ENCODE measurements at regions not wholly inside any gene's neighbourhood (a gene's known extent, or its start where the extent isn't known, plus 50 kb on each side); places are given as distances from the start of the nearest gene placed in this dataset.

DNA sequence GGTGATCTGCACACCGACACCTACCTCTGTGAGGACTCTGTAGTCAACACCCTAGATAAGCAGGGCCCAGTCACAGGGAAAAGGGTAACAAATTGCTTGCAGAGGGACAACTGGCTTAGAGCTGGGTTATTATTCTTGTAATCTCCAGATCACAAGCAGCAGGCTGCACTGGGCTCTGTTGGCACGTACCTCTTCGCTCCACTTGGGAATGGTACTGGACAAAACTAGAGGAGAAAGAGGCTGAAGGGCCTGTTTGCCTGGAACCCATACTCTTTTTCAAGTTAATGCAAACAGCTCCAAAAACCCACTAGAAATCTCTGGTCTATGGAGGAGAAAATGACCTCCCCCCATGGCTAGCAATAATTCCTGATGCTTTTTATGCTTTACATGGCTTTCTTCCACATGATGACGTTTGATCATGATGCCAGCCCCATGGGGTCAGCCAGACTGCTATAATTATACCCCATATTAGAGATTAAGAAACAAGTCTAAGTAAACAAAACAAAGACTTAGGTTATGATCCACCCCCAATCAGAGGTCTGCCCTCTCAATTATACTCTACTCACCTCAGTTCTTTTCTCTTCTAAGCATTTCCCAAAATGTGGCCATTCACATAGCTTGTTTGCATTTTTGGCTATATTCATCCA lies 190.0 kb downstream of the UNC5CL start:
- Histone ChIP-seq H3K27me3 (ENCODE audit: control insufficient read depth in 3 of 3, insufficient read depth in 3 of 3, low read length in 2 of 3) (no peaks in the 10 kb centered on the region), H3K27ac (ENCODE audit: low read depth in 1 of 2, low read length in 1 of 2) (no peak overlapping the region), H3K4me3 (no peak overlapping the region), H3K36me3 (ENCODE audit: control insufficient read depth in 4 of 4, insufficient read depth in 4 of 4, low read length in 4 of 4) (no peaks in the 10 kb centered on the region), H3K4me1 (ENCODE audit: control insufficient read depth in 5 of 5, insufficient read depth in 5 of 5, low read length in 5 of 5) (peaks cover 0 to 20% (median 3%) of the 10 kb centered on the region in 5 donors), H3K9ac (ENCODE audit: insufficient read depth in 1 of 2, low read length in 2 of 2) (no peak overlapping the region), H3K9me3 (ENCODE audit: control insufficient read depth in 4 of 4, insufficient read depth in 3 of 4, low read length in 3 of 4) (no peaks in the 10 kb centered on the region)
- DNase-seq (peak; percentile 66 to 86 (median 77)), ATAC-seq (ENCODE audit: insufficient read depth, low FRiP score) (no peak)
- TF ChIP-seq, protein P1, sequence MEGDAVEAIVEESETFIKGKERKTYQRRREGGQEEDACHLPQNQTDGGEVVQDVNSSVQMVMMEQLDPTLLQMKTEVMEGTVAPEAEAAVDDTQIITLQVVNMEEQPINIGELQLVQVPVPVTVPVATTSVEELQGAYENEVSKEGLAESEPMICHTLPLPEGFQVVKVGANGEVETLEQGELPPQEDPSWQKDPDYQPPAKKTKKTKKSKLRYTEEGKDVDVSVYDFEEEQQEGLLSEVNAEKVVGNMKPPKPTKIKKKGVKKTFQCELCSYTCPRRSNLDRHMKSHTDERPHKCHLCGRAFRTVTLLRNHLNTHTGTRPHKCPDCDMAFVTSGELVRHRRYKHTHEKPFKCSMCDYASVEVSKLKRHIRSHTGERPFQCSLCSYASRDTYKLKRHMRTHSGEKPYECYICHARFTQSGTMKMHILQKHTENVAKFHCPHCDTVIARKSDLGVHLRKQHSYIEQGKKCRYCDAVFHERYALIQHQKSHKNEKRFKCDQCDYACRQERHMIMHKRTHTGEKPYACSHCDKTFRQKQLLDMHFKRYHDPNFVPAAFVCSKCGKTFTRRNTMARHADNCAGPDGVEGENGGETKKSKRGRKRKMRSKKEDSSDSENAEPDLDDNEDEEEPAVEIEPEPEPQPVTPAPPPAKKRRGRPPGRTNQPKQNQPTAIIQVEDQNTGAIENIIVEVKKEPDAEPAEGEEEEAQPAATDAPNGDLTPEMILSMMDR (IDR thresholded peaks at IDR 0.05; ENCODE audit: control extremely low read depth, extremely low read depth): no peak
- WGBS, 2 donors: 73 to 88% methylated on average over 4 of the region's 4 CpGs

DNA sequence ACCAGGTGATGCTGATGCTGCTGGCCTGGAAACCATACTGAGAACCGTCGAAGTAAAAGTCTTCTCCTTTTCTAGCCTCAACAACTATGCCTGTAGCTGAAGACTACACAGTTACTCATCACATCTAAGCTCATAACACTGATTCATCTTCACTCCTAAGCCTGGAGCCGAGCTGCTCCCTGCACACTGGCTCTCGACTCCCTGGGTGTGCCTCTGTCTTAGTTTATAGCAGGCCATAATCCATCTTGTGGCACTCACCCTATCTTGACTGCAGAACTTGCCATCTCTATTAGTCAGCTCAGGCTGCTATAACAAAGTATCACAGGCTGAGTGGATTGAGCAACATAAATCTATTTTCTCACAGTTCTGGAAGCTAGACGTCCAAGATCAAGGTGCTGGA lies 191.0 kb downstream of the UNC5CL start:
- H3K27me3 ChIP-seq (ENCODE audit: control insufficient read depth in 3 of 3, insufficient read depth in 3 of 3, low read length in 2 of 3): no peaks in the 10 kb centered on the region
- WGBS, 2 donors: 75 to 78% methylated on average over 5 of the region's 5 CpGs
- H3K4me1 ChIP-seq (ENCODE audit: control insufficient read depth in 5 of 5, insufficient read depth in 5 of 5, low read length in 5 of 5): peaks cover 0 to 20% (median 3%) of the 10 kb centered on the region in 5 donors
- H3K36me3 ChIP-seq (ENCODE audit: control insufficient read depth in 4 of 4, insufficient read depth in 4 of 4, low read length in 4 of 4): no peaks in the 10 kb centered on the region
- H3K4me3 ChIP-seq: no peak overlapping the region
- peak in 1 of 3 donors; percentile 44 for DNase-seq
- TF ChIP-seq, protein P1 (IDR thresholded peaks at IDR 0.05; ENCODE audit: control extremely low read depth, extremely low read depth): no peak
- no peak for ATAC-seq (ENCODE audit: insufficient read depth, low FRiP score)
- H3K9ac ChIP-seq (ENCODE audit: insufficient read depth in 1 of 2, low read length in 2 of 2): no peak overlapping the region
- H3K9me3 ChIP-seq (ENCODE audit: control insufficient read depth in 4 of 4, insufficient read depth in 3 of 4, low read length in 3 of 4): no peaks in the 10 kb centered on the region
- no peak overlapping the region for H3K27ac ChIP-seq (ENCODE audit: low read depth in 1 of 2, low read length in 1 of 2)

DNA sequence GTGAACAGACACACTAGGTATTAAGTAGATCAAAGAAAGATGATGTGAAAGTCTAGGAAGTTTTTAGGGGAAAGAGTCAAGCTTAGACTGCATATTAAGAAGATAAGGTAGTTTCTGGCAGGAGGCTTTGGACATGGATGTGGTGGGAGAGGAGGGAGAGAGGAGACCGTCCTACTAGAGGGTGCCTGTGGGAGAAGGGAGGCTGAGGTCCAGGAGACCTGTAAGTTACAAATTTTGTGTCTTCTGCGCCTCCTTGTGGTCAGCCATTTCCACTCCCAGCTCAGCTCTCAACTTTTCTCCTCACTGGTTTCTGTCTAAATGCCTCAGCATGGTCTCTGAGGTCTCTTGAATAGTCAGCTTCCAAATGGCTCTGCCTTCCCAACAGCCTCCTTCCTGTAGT lies 193.5 kb downstream of the UNC5CL start:
- WGBS, 2 donors: 37 to 52% methylated on average over 2 of the region's 2 CpGs

More for the DNA sequence above, 193.5 kb downstream of the UNC5CL start:
- peak; percentile 40 to 73 (median 51) for DNase-seq
- H3K27me3 ChIP-seq (ENCODE audit: control insufficient read depth in 3 of 3, insufficient read depth in 3 of 3, low read length in 2 of 3): no peaks in the 10 kb centered on the region
- H3K4me1 ChIP-seq (ENCODE audit: control insufficient read depth in 5 of 5, insufficient read depth in 5 of 5, low read length in 5 of 5): peaks cover 0 to 20% (median 3%) of the 10 kb centered on the region in 5 donors
- no peak for ATAC-seq (ENCODE audit: insufficient read depth, low FRiP score)
- H3K27ac ChIP-seq (ENCODE audit: low read depth in 1 of 2, low read length in 1 of 2): no peak overlapping the region
- H3K9ac ChIP-seq (ENCODE audit: insufficient read depth in 1 of 2, low read length in 2 of 2): no peak overlapping the region
- H3K9me3 ChIP-seq (ENCODE audit: control insufficient read depth in 4 of 4, insufficient read depth in 3 of 4, low read length in 3 of 4): no peaks in the 10 kb centered on the region
- no peaks in the 10 kb centered on the region for H3K36me3 ChIP-seq (ENCODE audit: control insufficient read depth in 4 of 4, insufficient read depth in 4 of 4, low read length in 4 of 4)
- TF ChIP-seq, protein P1 (IDR thresholded peaks at IDR 0.05; ENCODE audit: control extremely low read depth, extremely low read depth): peak; percentile 25
- H3K4me3 ChIP-seq: no peak overlapping the region
